CD4-positive, alpha-beta T cell (primary cell): ENCODE measurements at regions not wholly inside any gene's neighbourhood (a gene's known extent, or its start where the extent isn't known, plus 50 kb on each side); places are given as distances from the start of the nearest gene placed in this dataset.

Source experiments
- ATAC-seq: fragments of 200-7000 bp; cut with Tn5 transposase; one replicate; pipeline ENCODE4 v1.10.0; 2022; ENCODE audit warnings: mild to moderate bottlenecking; ENCODE audit not compliant: poor library complexity
- CTCF ChIA-PET: fragments of 350-600 bp; sonication (Branson Sonifier 250); formaldehyde crosslinking; loops from one replicate; lab custom pipeline; 2021; ENCODE audit warnings: antibody characterized with exemption, inconsistent platforms; lab: Charles Lee
- POLR2A ChIA-PET: fragments of 350-600 bp; sonication (Branson Sonifier 250); formaldehyde crosslinking; loops from one replicate; lab custom pipeline; 2021; ENCODE audit warnings: antibody characterized with exemption, inconsistent platforms; lab: Charles Lee
- DNase-seq, 14 experiments: peaks; one replicate each; pipeline ENCODE4 v3.0.0-alpha.2; 2013 to 2020; ENCODE audit warnings: mixed read lengths in 2 of 14
- H3K27ac ChIP-seq, 2 donors: one replicate each; pipeline versions ENCODE4 v1.5.1 to v1.7.0; 2013; ENCODE audit warnings: low read length in 2 of 2, low read depth in 1 of 2, mild to moderate bottlenecking in 1 of 2
- H3K27me3 ChIP-seq, 2 experiments: 1 replicate in 1 of 2; 2 replicates in 1 of 2; pipeline versions ENCODE4 v1.6.1 to v1.7.0; 2013; ENCODE audit warnings: low read length in 2 of 2, control low read depth in 1 of 2, mild to moderate bottlenecking in 1 of 2, moderate library complexity in 1 of 2; ENCODE audit not compliant: insufficient read depth in 2 of 2, control insufficient read depth in 1 of 2
- H3K36me3 ChIP-seq: one replicate; pipeline ENCODE4 v1.6.1; 2013; ENCODE audit warnings: low read length, control low read depth; ENCODE audit not compliant: insufficient read depth
- H3K4me1 ChIP-seq: one replicate; pipeline ENCODE4 v1.6.1; 2013; ENCODE audit warnings: low read length, control low read depth; ENCODE audit not compliant: insufficient read depth
- H3K4me3 ChIP-seq: one replicate; pipeline ENCODE4 v1.5.1; 2013; ENCODE audit warnings: mild to moderate bottlenecking, low read length, moderate library complexity
- H3K9me3 ChIP-seq, 2 experiments: 1 replicate in 1 of 2; 2 replicates in 1 of 2; pipeline versions ENCODE4 v1.6.1 to v1.7.0; 2013; ENCODE audit warnings: low read length in 2 of 2, mild to moderate bottlenecking in 2 of 2, control low read depth in 1 of 2, moderate library complexity in 1 of 2; ENCODE audit not compliant: control insufficient read depth in 1 of 2, insufficient read depth in 1 of 2
- H3K27ac Mint-ChIP-seq: one replicate; pipeline ENCODE4 v1.8.0; 2020; ENCODE audit warnings: mixed read lengths
- H3K27me3 Mint-ChIP-seq: one replicate; pipeline ENCODE4 v1.8.0; 2021; ENCODE audit warnings: mixed read lengths
- H3K36me3 Mint-ChIP-seq: one replicate; pipeline ENCODE4 v1.8.0; 2021; ENCODE audit warnings: low read depth, mixed read lengths
- H3K4me1 Mint-ChIP-seq: one replicate; pipeline ENCODE4 v1.8.0; 2021; ENCODE audit warnings: low read depth, mixed read lengths
- H3K4me3 Mint-ChIP-seq: one replicate; pipeline ENCODE4 v1.8.0; 2020; ENCODE audit warnings: mild to moderate bottlenecking, mixed read lengths
- H3K9me3 Mint-ChIP-seq: one replicate; pipeline ENCODE4 v1.8.0; 2020; ENCODE audit warnings: mixed read lengths
- intact Hi-C, 2 experiments: fragments of 100-400 bp; cut with DNase I in 1 of 2; cut with micrococcal nuclease in 1 of 2; formaldehyde crosslinking; loops; one replicate each; pipeline versions ENCODE4 v1.15.1 to v1.9.0; 2023 to 2025; cut with DNase I, micrococcal nuclease
- TF ChIP-seq, protein P1 (sequence below): fragments of 200-600 bp; IDR thresholded peaks from one replicate; pipeline ENCODE4 v1.8.0; 2022; ENCODE audit warnings: antibody characterized with exemption, mild to moderate bottlenecking

DNA sequence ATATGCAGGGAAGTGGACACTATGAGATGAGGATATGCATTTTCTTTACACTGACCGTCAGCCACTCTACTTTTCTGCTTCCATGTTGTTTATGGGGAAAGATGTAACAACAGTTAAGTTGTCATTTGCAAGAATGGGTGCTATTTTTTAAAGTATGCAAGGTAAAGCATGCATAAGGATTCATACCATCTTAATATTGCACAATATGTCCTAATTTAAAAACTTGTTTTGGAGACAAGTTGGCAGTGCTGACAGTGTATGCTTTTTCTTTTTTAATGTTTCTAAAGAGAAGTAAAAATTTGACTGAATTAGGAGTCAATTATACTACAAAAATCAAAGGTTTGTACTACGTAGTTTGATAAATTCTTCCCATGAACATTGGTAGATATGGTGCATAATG is 435.4 kb downstream of the MMUT start:
- Mint-ChIP-seq H3K27me3 (no peaks in the 10 kb centered on the region), H3K27ac (no peak overlapping the region), H3K36me3 (no peaks in the 10 kb centered on the region), H3K4me1 (no peaks in the 10 kb centered on the region), H3K9me3 (peaks cover 9% of the 10 kb centered on the region), H3K4me3 (no peak overlapping the region)
- CTCF ChIA-PET: no interaction called here
- DNase-seq: no peak
- intact Hi-C loops: no loop called here
- TF ChIP-seq, protein P1, sequence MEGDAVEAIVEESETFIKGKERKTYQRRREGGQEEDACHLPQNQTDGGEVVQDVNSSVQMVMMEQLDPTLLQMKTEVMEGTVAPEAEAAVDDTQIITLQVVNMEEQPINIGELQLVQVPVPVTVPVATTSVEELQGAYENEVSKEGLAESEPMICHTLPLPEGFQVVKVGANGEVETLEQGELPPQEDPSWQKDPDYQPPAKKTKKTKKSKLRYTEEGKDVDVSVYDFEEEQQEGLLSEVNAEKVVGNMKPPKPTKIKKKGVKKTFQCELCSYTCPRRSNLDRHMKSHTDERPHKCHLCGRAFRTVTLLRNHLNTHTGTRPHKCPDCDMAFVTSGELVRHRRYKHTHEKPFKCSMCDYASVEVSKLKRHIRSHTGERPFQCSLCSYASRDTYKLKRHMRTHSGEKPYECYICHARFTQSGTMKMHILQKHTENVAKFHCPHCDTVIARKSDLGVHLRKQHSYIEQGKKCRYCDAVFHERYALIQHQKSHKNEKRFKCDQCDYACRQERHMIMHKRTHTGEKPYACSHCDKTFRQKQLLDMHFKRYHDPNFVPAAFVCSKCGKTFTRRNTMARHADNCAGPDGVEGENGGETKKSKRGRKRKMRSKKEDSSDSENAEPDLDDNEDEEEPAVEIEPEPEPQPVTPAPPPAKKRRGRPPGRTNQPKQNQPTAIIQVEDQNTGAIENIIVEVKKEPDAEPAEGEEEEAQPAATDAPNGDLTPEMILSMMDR: no peak
- H3K27ac ChIP-seq: no peak overlapping the region
- POLR2A ChIA-PET: no interaction called here
- H3K36me3 ChIP-seq: no peaks in the 10 kb centered on the region
- no peak overlapping the region for H3K4me3 ChIP-seq
- H3K9me3 ChIP-seq: peaks cover 0 to 5% of the 10 kb centered on the region in 2 experiments
- no peaks in the 10 kb centered on the region for H3K27me3 ChIP-seq
- no peaks in the 10 kb centered on the region for H3K4me1 ChIP-seq
- no peak for ATAC-seq

DNA sequence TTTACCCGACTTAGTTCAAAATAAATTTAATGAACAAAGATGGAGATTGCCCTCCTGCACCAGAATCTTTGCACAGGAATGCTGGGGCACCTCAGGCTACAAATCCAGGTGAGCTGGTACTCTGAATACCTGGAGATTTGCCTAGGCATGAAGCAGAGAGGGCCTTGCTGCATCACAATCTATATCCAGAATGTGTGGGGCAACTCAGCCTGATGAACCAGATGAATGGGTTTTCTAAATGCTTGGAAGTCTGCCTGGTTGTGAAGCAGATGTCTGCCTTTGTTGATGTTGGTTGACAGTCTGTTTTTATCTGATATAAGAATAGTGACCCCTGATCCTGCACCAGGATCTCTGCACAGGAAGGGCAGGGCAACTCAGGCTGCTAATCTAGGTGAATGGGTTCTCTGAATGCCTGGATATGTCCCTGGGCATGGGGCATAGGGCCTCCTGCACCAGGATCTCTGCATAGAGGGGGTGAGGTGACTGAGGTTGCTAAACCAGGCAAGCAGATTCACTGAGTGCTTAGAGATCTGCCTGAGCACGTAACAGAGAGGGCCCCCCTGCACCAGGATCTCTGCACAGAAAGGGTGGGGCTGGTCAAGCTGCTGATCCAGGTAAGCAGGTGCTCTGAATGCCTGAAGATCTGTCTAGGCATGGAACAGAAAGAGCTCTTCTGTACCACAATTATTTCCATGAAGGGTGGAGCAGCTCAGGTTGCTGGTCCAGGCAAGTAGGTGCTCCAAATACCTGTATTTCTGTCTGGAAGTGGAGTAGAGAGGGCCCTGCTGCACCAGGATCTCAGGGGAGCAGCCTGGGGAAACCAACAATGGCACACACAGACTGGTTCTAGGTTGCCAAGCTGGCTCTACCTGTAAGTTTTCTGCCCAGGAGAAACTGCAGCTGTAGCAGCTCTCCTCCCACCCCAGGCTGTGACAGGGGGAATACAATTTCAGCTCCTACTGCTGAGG is 437.5 kb downstream of the MMUT start:
- H3K27me3 Mint-ChIP-seq: no peaks in the 10 kb centered on the region
- H3K36me3 ChIP-seq: no peaks in the 10 kb centered on the region
- no peaks in the 10 kb centered on the region for H3K4me1 ChIP-seq
- TF ChIP-seq, protein P1: no peak
- peaks cover 0 to 5% of the 10 kb centered on the region in 2 experiments for H3K9me3 ChIP-seq
- CTCF ChIA-PET: no interaction called here
- H3K36me3 Mint-ChIP-seq: no peaks in the 10 kb centered on the region
- no peak overlapping the region for H3K27ac ChIP-seq
- no peak overlapping the region for H3K27ac Mint-ChIP-seq
- DNase-seq (no peak), ATAC-seq (no peak)
- POLR2A ChIA-PET: no interaction called here
- peaks cover 9% of the 10 kb centered on the region for H3K9me3 Mint-ChIP-seq
- no peak overlapping the region for H3K4me3 ChIP-seq
- H3K4me1 Mint-ChIP-seq: no peaks in the 10 kb centered on the region
- no peak overlapping the region for H3K4me3 Mint-ChIP-seq
- intact Hi-C loops: no loop called here
- no peaks in the 10 kb centered on the region for H3K27me3 ChIP-seq

DNA sequence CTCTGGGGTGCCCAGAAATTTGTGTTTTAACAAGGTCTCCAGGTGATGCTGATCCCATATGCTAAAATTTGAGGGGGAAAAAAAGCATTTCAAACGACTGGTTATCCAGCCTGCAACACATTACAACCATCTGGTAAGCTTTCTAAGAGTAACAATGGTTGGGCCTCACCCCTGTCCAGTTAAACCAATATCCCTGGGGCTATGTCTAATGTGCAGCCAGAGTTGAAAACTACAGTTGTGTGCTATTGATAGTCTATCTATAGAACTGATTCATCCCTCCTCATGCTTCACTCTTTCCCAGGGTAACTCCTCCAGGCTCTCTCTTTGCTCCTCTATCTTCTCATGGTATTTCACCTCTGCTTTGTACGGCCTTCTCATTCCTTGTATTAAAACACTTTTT is 458.3 kb downstream of the MMUT start:
- Histone ChIP-seq H3K27ac (no peak overlapping the region), H3K9me3 (no peaks in the 10 kb centered on the region), H3K36me3 (no peaks in the 10 kb centered on the region), H3K4me1 (no peaks in the 10 kb centered on the region), H3K27me3 (no peaks in the 10 kb centered on the region), H3K4me3 (no peak overlapping the region)
- peaks cover 3% of the 10 kb centered on the region for H3K9me3 Mint-ChIP-seq
- H3K36me3 Mint-ChIP-seq: no peaks in the 10 kb centered on the region
- CTCF ChIA-PET: no interaction called here
- H3K27ac Mint-ChIP-seq: no peak overlapping the region
- no peaks in the 10 kb centered on the region for H3K27me3 Mint-ChIP-seq
- TF ChIP-seq, protein P1: no peak
- H3K4me1 Mint-ChIP-seq: no peaks in the 10 kb centered on the region
- no peak for DNase-seq
- intact Hi-C loops: no loop called here
- H3K4me3 Mint-ChIP-seq: no peak overlapping the region
- POLR2A ChIA-PET: no interaction called here
- ATAC-seq: no peak
